ENCODE measurements at regions not wholly inside any gene's neighbourhood (a gene's known extent, or its start where the extent isn't known, plus 50 kb on each side); places are given as distances from the start of the nearest gene placed in this dataset.

- H3K4me3 ChIP-seq (ENCODE audit: severe bottlenecking), result no peak overlapping the region
- no peak overlapping the region for H3K27ac ChIP-seq (ENCODE audit: poor library complexity, severe bottlenecking)
- TF ChIP-seq, protein P1, sequence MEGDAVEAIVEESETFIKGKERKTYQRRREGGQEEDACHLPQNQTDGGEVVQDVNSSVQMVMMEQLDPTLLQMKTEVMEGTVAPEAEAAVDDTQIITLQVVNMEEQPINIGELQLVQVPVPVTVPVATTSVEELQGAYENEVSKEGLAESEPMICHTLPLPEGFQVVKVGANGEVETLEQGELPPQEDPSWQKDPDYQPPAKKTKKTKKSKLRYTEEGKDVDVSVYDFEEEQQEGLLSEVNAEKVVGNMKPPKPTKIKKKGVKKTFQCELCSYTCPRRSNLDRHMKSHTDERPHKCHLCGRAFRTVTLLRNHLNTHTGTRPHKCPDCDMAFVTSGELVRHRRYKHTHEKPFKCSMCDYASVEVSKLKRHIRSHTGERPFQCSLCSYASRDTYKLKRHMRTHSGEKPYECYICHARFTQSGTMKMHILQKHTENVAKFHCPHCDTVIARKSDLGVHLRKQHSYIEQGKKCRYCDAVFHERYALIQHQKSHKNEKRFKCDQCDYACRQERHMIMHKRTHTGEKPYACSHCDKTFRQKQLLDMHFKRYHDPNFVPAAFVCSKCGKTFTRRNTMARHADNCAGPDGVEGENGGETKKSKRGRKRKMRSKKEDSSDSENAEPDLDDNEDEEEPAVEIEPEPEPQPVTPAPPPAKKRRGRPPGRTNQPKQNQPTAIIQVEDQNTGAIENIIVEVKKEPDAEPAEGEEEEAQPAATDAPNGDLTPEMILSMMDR (IDR thresholded peaks at IDR 0.05; ENCODE audit: poor library complexity, severe bottlenecking), result no peak
- H3K9me3 ChIP-seq (ENCODE audit: severe bottlenecking), result peaks cover 3% of the 10 kb centered on the region
- H3K27me3 ChIP-seq (ENCODE audit: insufficient read depth, poor library complexity, severe bottlenecking), result no peaks in the 10 kb centered on the region
- ATAC-seq (ENCODE audit: low read depth) (0 out of 3 replicates have a peak, but pooled peaks have one; percentile 14), DNase-seq (ENCODE audit: low spot score) (no peak)
- H3K4me1 ChIP-seq (ENCODE audit: insufficient read depth, poor library complexity, severe bottlenecking), result no peaks in the 10 kb centered on the region
- H3K36me3 ChIP-seq (ENCODE audit: low read depth), result no peaks in the 10 kb centered on the region
Observed at GRCh38 chr12:66066137-66066928, 64.2 kb downstream of the LLPH start.

- H3K9me3 ChIP-seq (ENCODE audit: severe bottlenecking), result peaks cover 3% of the 10 kb centered on the region
- no peak overlapping the region for H3K4me3 ChIP-seq (ENCODE audit: severe bottlenecking)
- no peak overlapping the region for H3K27ac ChIP-seq (ENCODE audit: poor library complexity, severe bottlenecking)
- no peak for ATAC-seq (ENCODE audit: low read depth)
- no peaks in the 10 kb centered on the region for H3K36me3 ChIP-seq (ENCODE audit: low read depth)
- DNase-seq (ENCODE audit: low spot score), result no peak
- H3K27me3 ChIP-seq (ENCODE audit: insufficient read depth, poor library complexity, severe bottlenecking), result no peaks in the 10 kb centered on the region
- TF ChIP-seq, protein P1 (IDR thresholded peaks at IDR 0.05; ENCODE audit: poor library complexity, severe bottlenecking), result no peak
- no peaks in the 10 kb centered on the region for H3K4me1 ChIP-seq (ENCODE audit: insufficient read depth, poor library complexity, severe bottlenecking)
Observed at GRCh38 chr12:66065641-66066136, 64.9 kb downstream of the LLPH start.

- Histone ChIP-seq H3K4me3 (ENCODE audit: severe bottlenecking) (no peak overlapping the region), H3K36me3 (ENCODE audit: low read depth) (no peaks in the 10 kb centered on the region), H3K4me1 (ENCODE audit: insufficient read depth, poor library complexity, severe bottlenecking) (no peaks in the 10 kb centered on the region), H3K9me3 (ENCODE audit: severe bottlenecking) (peaks cover 3% of the 10 kb centered on the region), H3K27ac (ENCODE audit: poor library complexity, severe bottlenecking) (no peak overlapping the region), H3K27me3 (ENCODE audit: insufficient read depth, poor library complexity, severe bottlenecking) (no peaks in the 10 kb centered on the region)
- ATAC-seq (ENCODE audit: low read depth) (no peak), DNase-seq (ENCODE audit: low spot score) (no peak)
- TF ChIP-seq, protein P1 (IDR thresholded peaks at IDR 0.05; ENCODE audit: poor library complexity, severe bottlenecking), result no peak
Observed at GRCh38 chr12:66065150-66065549, 65.4 kb downstream of the LLPH start.

- Histone ChIP-seq H3K27ac (ENCODE audit: poor library complexity, severe bottlenecking) (no peak overlapping the region), H3K4me1 (ENCODE audit: insufficient read depth, poor library complexity, severe bottlenecking) (no peaks in the 10 kb centered on the region), H3K27me3 (ENCODE audit: insufficient read depth, poor library complexity, severe bottlenecking) (no peaks in the 10 kb centered on the region), H3K36me3 (ENCODE audit: low read depth) (no peaks in the 10 kb centered on the region), H3K4me3 (ENCODE audit: severe bottlenecking) (no peak overlapping the region), H3K9me3 (ENCODE audit: severe bottlenecking) (peaks cover 3% of the 10 kb centered on the region)
- ATAC-seq (ENCODE audit: low read depth) (no peak), DNase-seq (ENCODE audit: low spot score) (no peak)
- TF ChIP-seq, protein P1 (IDR thresholded peaks at IDR 0.05; ENCODE audit: poor library complexity, severe bottlenecking), result no peak
Observed at GRCh38 chr12:66063916-66064315, 66.6 kb downstream of the LLPH start.

DNA sequence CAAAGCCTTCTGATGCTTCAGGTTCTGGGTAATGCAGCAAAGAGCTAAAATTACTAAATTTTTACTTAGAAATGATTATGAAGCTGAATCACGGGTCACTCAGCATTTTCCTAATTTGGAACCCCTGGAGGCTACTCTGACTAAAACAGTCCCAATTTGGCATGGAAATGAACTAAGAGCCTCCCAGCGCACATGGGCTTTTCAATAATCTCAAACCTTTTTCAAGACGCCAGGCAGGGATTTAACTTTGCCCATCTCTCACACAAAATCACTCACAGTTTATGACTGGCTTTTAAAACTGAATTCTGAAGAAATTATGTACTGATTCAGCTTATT, 68.3 kb downstream of the LLPH start:
- TF ChIP-seq, protein P1 (IDR thresholded peaks at IDR 0.05; ENCODE audit: poor library complexity, severe bottlenecking), result no peak
- ATAC-seq (ENCODE audit: low read depth) (no peak), DNase-seq (ENCODE audit: low spot score) (no peak)
- Histone ChIP-seq H3K27me3 (ENCODE audit: insufficient read depth, poor library complexity, severe bottlenecking) (no peaks in the 10 kb centered on the region), H3K27ac (ENCODE audit: poor library complexity, severe bottlenecking) (no peak overlapping the region), H3K4me3 (ENCODE audit: severe bottlenecking) (no peak overlapping the region), H3K36me3 (ENCODE audit: low read depth) (no peaks in the 10 kb centered on the region), H3K4me1 (ENCODE audit: insufficient read depth, poor library complexity, severe bottlenecking) (no peaks in the 10 kb centered on the region), H3K9me3 (ENCODE audit: severe bottlenecking) (peaks cover 3% of the 10 kb centered on the region)
